ENCODE measurements at regions not wholly inside any gene's neighbourhood (a gene's known extent, or its start where the extent isn't known, plus 50 kb on each side); places are given as distances from the start of the nearest gene placed in this dataset.
"Not testable (repeated sequence)": the region's sequence is repeated elsewhere in the genome, so short reads cannot be mapped to it uniquely, and the experiment has no call there.

DNA sequence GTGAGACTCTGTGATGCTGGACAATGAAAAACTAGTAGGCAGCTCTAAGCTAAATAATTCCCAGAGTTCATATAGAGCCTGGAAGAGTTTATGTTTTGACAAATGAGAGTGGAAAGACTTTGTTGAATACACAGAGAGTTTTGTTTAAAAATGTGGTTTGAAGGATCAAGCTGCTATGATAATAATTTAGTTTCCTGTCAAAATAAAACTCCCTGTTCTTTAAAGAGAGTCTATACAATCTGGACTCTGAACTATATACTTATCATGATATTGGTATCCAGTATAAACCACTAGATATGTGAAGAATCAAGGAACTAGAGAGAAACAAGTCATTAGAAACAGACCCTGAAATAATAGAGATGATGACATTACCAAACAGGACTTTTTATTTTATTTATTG, 158.6 kb downstream of the C4orf33 start:
- Histone ChIP-seq H3K4me1 (ENCODE audit: control insufficient read depth in 1 of 2, insufficient read depth in 2 of 2, low read length in 2 of 2) (no peaks in the 10 kb centered on the region), H3K27me3 (ENCODE audit: low read depth, low read length) (no peaks in the 10 kb centered on the region), H3K9me3 (ENCODE audit: control insufficient read depth in 1 of 2, low read length in 2 of 2) (no peaks in the 10 kb centered on the region), H3K4me3 (ENCODE audit: low read depth in 1 of 2, low read length in 2 of 2) (no peak overlapping the region), H3K36me3 (ENCODE audit: control insufficient read depth in 1 of 2, insufficient read depth in 2 of 2, low read length in 2 of 2) (no peaks in the 10 kb centered on the region), H3K27ac (ENCODE audit: low read length) (no peak overlapping the region)

DNA sequence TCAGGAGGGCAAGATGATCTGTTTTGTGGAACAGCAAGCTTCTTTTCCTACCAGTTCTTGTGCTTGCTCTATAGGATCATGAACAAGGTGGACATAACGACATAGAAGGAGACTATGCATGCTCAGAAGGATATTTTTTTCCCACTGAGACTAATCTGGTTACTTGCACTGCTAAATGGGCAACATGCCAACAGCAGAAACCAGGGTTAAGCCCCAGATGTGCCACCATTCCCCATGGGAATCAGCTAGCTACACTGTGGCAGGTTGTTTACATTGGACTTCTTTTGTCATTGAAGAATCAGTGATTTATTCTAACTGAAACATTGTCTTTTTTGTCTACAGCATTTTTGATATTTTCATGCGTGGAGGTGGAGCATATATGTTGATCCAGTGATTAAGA, 165.6 kb downstream of the C4orf33 start:
- H3K4me1 ChIP-seq (ENCODE audit: control insufficient read depth in 1 of 2, insufficient read depth in 2 of 2, low read length in 2 of 2): peaks cover 0 to 6% of the 10 kb centered on the region in 2 donors

DNA sequence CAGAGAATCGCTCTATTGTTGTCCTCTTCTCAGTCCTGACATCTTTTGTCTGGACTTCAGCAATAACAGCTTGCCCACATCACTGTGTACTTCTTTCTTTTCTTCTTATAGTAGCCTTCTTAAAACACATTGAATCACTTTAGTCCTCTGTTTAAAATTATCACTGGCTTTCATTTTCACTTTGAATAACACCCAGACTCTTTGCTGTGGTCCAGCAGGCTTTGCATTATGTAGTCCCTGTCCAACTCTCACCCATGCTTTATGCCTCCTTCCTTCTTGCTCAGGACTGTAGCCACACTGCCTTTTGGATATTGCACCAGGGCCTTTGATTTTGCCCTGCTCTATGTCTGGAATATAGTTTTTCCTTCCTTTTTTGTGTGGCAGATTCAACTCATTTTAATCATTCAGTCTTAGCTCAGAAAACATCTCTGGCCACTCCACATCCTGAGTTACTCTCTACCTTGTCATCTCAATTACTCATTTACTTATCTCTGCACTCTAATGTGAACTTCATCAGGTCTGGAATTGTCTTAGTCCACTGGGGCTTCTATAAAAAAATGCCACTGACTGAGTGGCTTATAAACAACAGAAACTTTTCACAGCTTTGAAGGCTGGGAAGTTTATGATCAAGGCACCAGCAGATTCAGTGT, 168.2 kb downstream of the C4orf33 start:
- H3K4me1 ChIP-seq (ENCODE audit: control insufficient read depth in 1 of 2, insufficient read depth in 2 of 2, low read length in 2 of 2): peaks cover 0 to 6% of the 10 kb centered on the region in 2 donors
- H3K4me3 ChIP-seq (ENCODE audit: low read depth in 1 of 2, low read length in 2 of 2): no peak overlapping the region
- no peaks in the 10 kb centered on the region for H3K27me3 ChIP-seq (ENCODE audit: low read depth, low read length)
- H3K27ac ChIP-seq (ENCODE audit: low read length): no peak overlapping the region
- H3K9me3 ChIP-seq (ENCODE audit: control insufficient read depth in 1 of 2, low read length in 2 of 2): no peaks in the 10 kb centered on the region
- H3K36me3 ChIP-seq (ENCODE audit: control insufficient read depth in 1 of 2, insufficient read depth in 2 of 2, low read length in 2 of 2): no peaks in the 10 kb centered on the region

More for the DNA sequence above, 165.6 kb downstream of the C4orf33 start:
- H3K9me3 ChIP-seq (ENCODE audit: control insufficient read depth in 1 of 2, low read length in 2 of 2): no peaks in the 10 kb centered on the region
- H3K27ac ChIP-seq (ENCODE audit: low read length): no peak overlapping the region
- H3K27me3 ChIP-seq (ENCODE audit: low read depth, low read length): no peaks in the 10 kb centered on the region
- H3K36me3 ChIP-seq (ENCODE audit: control insufficient read depth in 1 of 2, insufficient read depth in 2 of 2, low read length in 2 of 2): no peaks in the 10 kb centered on the region
- H3K4me3 ChIP-seq (ENCODE audit: low read depth in 1 of 2, low read length in 2 of 2): no peak overlapping the region

DNA sequence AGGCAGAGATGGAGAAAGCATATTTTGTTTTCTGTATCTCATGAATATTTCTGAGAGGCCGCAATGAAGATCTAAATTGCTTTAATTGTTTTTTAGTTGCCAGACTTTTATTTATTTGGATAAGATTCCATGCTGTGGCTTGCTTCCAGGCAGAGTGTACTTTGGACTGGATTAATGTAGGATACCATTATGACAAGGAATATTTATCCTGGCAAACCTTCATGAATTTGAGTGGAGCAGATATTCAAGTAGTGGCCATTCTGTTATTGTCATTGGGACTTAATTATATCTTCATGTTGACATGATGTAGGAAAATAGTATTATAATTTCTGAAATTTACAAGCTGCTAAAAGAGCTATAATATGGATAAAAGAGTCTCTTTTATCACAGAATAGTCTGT, 182.9 kb downstream of the C4orf33 start:
- no peak overlapping the region for H3K4me3 ChIP-seq (ENCODE audit: low read depth in 1 of 2, low read length in 2 of 2)
- no peaks in the 10 kb centered on the region for H3K36me3 ChIP-seq (ENCODE audit: control insufficient read depth in 1 of 2, insufficient read depth in 2 of 2, low read length in 2 of 2)
- no peaks in the 10 kb centered on the region for H3K4me1 ChIP-seq (ENCODE audit: control insufficient read depth in 1 of 2, insufficient read depth in 2 of 2, low read length in 2 of 2)
- H3K9me3 ChIP-seq (ENCODE audit: control insufficient read depth in 1 of 2, low read length in 2 of 2): no peaks in the 10 kb centered on the region
- no peak overlapping the region for H3K27ac ChIP-seq (ENCODE audit: low read length)
- no peaks in the 10 kb centered on the region for H3K27me3 ChIP-seq (ENCODE audit: low read depth, low read length)

DNA sequence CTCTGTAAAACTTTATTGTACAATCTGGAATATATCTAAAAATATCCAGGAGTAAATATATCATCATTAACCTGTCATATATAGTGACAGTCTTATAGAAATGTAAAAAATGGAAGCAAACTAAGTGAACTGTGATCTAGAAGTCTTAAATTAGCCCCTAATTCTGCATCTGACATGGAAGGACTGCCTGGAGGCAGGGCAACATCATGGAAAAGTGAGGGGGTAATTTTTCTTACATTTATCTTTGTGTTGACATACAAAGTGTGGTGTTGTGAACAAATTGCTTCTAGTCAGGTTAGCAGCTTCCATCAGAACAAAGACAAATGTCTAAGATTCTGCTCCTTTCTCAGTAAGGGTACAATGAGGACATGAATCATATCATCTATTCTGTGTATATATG, 186.3 kb downstream of the C4orf33 start:
- H3K27ac ChIP-seq (ENCODE audit: low read length): no peak overlapping the region
- H3K36me3 ChIP-seq (ENCODE audit: control insufficient read depth in 1 of 2, insufficient read depth in 2 of 2, low read length in 2 of 2): no peaks in the 10 kb centered on the region
- H3K27me3 ChIP-seq (ENCODE audit: low read depth, low read length): no peaks in the 10 kb centered on the region
- H3K4me3 ChIP-seq (ENCODE audit: low read depth in 1 of 2, low read length in 2 of 2): no peak overlapping the region
- no peaks in the 10 kb centered on the region for H3K4me1 ChIP-seq (ENCODE audit: control insufficient read depth in 1 of 2, insufficient read depth in 2 of 2, low read length in 2 of 2)
- no peaks in the 10 kb centered on the region for H3K9me3 ChIP-seq (ENCODE audit: control insufficient read depth in 1 of 2, low read length in 2 of 2)

DNA sequence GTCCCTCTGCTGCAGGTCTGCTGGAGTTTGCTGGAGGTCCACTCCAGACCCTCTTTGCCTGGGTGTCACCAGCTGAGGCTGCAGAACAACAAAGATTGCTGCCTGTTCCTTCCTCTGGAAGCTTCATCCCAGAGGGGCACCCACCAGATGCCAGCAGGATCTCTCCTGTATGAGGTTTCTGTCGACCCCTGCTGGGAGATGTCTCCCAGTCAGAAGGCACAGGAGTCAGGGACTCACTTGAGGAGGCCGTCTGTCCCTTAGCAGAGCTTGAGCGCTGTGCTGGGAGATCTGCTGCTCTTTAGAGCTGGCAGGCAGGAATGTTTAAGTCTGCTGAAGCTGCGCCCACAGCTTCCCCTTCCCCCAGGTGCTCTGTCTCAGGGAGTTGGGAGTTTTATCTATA, 196.2 kb downstream of the C4orf33 start:
- H3K27ac ChIP-seq (ENCODE audit: low read length); H3K9me3 ChIP-seq (ENCODE audit: control insufficient read depth in 1 of 2, low read length in 2 of 2); H3K4me1 ChIP-seq (ENCODE audit: control insufficient read depth in 1 of 2, insufficient read depth in 2 of 2, low read length in 2 of 2); H3K4me3 ChIP-seq (ENCODE audit: low read depth in 1 of 2, low read length in 2 of 2); H3K27me3 ChIP-seq (ENCODE audit: low read depth, low read length); H3K36me3 ChIP-seq (ENCODE audit: control insufficient read depth in 1 of 2, insufficient read depth in 2 of 2, low read length in 2 of 2): not testable (repeated sequence)

DNA sequence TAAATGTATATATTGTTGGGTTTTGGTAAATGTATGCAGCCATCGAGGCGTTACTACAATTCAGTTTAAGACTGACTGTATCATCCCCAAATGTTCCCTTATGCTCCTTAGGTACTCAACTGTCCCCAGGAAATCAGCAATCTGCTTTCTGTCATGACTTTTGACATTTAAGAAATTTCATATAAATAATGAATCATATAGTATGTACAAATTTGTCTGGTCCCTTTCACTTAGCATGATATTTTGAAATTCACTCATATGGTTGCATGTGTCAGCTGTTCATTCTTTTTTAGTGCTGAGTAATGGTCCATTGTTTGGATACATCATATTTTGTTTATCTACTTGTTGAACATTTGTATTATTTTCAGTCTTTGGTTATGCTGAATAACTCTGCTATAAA, 218.8 kb downstream of the C4orf33 start:
- Histone ChIP-seq H3K4me3 (ENCODE audit: low read depth in 1 of 2, low read length in 2 of 2) (no peak overlapping the region), H3K9me3 (ENCODE audit: control insufficient read depth in 1 of 2, low read length in 2 of 2) (no peaks in the 10 kb centered on the region), H3K27ac (ENCODE audit: low read length) (no peak overlapping the region), H3K36me3 (ENCODE audit: control insufficient read depth in 1 of 2, insufficient read depth in 2 of 2, low read length in 2 of 2) (no peaks in the 10 kb centered on the region), H3K27me3 (ENCODE audit: low read depth, low read length) (no peaks in the 10 kb centered on the region), H3K4me1 (ENCODE audit: control insufficient read depth in 1 of 2, insufficient read depth in 2 of 2, low read length in 2 of 2) (no peaks in the 10 kb centered on the region)

DNA sequence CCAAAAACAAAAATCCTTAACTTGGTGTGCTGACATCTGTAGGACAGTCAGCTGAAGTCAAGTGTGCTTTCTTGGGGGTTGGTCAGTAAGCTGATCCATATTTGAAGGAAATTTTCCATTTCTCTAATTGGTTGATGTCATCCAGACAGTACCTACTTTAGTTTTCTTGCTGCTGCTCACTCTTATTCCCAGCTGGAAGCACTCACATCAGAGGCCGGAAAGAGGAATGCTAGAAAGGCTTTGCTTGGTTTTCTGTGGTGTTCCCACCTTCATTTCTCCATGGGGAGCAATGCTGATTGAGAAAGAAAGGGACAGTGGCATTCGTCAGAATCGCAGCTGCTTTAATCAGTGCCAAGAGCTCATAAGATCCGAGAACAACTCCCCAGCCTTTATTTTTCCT, 227.0 kb downstream of the C4orf33 start:
- no peaks in the 10 kb centered on the region for H3K36me3 ChIP-seq (ENCODE audit: control insufficient read depth in 1 of 2, insufficient read depth in 2 of 2, low read length in 2 of 2)
- H3K27me3 ChIP-seq (ENCODE audit: low read depth, low read length): no peaks in the 10 kb centered on the region
- no peak overlapping the region for H3K4me3 ChIP-seq (ENCODE audit: low read depth in 1 of 2, low read length in 2 of 2)
- peaks cover 0 to 6% of the 10 kb centered on the region in 2 donors for H3K4me1 ChIP-seq (ENCODE audit: control insufficient read depth in 1 of 2, insufficient read depth in 2 of 2, low read length in 2 of 2)
- H3K9me3 ChIP-seq (ENCODE audit: control insufficient read depth in 1 of 2, low read length in 2 of 2): no peaks in the 10 kb centered on the region
- no peak overlapping the region for H3K27ac ChIP-seq (ENCODE audit: low read length)

DNA sequence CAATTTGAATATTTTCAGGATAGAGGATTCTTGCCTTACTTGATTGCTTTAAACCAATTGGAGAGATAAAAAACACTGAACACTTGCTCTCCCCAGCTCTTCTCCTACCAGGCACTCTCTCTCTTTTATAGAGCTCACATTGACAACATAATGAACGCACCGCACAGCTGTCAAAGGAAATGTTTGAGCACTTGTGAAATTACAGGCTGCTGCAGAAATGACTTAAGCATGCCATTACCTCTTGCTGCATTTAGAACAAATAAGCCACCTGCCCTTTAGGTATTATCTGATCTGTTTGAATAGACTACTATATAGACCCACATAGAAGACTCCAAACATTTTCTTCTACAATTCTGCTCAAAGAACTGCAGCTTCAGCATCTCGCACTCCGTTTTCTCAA, 227.7 kb downstream of the C4orf33 start:
- no peak overlapping the region for H3K27ac ChIP-seq (ENCODE audit: low read length)
- H3K4me1 ChIP-seq (ENCODE audit: control insufficient read depth in 1 of 2, insufficient read depth in 2 of 2, low read length in 2 of 2): peaks cover 0 to 6% of the 10 kb centered on the region in 2 donors
- no peaks in the 10 kb centered on the region for H3K36me3 ChIP-seq (ENCODE audit: control insufficient read depth in 1 of 2, insufficient read depth in 2 of 2, low read length in 2 of 2)
- H3K27me3 ChIP-seq (ENCODE audit: low read depth, low read length): no peaks in the 10 kb centered on the region
- H3K9me3 ChIP-seq (ENCODE audit: control insufficient read depth in 1 of 2, low read length in 2 of 2): no peaks in the 10 kb centered on the region
- no peak overlapping the region for H3K4me3 ChIP-seq (ENCODE audit: low read depth in 1 of 2, low read length in 2 of 2)

DNA sequence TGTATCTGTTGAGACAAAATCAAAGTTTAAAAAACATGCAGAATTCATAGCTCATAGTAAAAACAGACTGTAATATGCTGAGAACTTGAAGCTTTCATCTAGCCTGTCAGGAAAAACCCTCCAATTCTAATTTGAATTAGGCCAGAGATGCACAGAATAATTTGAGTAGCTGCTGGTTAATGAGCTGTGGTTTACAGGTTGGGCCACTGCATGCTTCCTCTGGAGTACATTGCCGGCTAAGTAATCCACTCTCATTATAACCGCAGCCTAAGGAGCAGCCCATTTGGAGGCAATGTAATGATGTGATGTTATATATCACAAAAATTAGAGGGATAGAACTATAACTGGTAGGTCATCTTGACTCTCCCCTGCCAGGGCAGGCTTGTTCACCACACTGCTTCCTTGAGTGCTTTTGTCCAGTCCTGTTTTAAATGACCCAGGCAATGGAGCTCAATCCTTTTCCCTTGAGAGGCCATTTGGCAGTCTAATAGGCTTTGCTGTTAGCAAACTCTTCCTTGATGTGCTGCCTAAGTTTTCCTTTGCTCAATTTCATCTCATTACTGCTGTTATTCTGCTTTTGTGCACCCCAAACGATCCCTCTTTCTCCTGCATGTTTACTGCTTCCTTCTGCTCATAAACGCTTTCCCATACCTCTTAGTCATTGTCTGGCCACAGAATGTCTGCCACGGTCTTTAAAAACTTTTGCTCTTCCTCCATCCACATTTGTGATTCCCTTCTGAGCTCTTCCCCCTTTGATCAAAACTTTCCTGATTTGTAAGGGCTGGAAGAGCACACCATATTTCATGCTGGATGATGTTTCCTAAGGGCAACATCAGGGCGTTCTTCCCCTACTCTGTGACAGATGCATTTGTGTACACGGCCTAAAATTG, 230.9 kb downstream of the C4orf33 start:
- H3K4me3 ChIP-seq (ENCODE audit: low read depth in 1 of 2, low read length in 2 of 2): no peak overlapping the region
- no peaks in the 10 kb centered on the region for H3K36me3 ChIP-seq (ENCODE audit: control insufficient read depth in 1 of 2, insufficient read depth in 2 of 2, low read length in 2 of 2)
- H3K27ac ChIP-seq (ENCODE audit: low read length): peak overlapping the region; percentile 34
- no peaks in the 10 kb centered on the region for H3K27me3 ChIP-seq (ENCODE audit: low read depth, low read length)
- peaks cover 0 to 6% of the 10 kb centered on the region in 2 donors for H3K4me1 ChIP-seq (ENCODE audit: control insufficient read depth in 1 of 2, insufficient read depth in 2 of 2, low read length in 2 of 2)
- no peaks in the 10 kb centered on the region for H3K9me3 ChIP-seq (ENCODE audit: control insufficient read depth in 1 of 2, low read length in 2 of 2)

DNA sequence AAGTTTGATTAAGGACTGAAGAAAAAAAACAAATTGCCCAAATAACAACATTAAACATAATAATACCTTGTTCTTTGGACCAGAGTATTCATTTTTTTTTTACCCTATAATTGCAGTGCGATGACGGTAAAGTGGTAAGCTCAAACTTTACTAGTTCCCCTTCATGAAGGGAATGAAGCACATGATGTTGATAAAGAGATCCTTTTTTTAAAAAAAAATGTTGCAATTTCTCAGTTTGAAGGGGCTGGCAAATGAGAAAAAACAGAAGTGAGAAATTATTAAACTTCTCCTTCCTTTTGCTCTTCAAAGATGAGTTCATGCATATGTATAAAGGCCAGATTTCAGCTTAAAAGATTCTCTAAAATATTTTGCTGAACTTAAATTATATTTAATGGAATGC, 231.7 kb downstream of the C4orf33 start:
- Histone ChIP-seq H3K27ac (ENCODE audit: low read length) (peak overlapping the region; percentile 34), H3K4me3 (ENCODE audit: low read depth in 1 of 2, low read length in 2 of 2) (no peak overlapping the region), H3K4me1 (ENCODE audit: control insufficient read depth in 1 of 2, insufficient read depth in 2 of 2, low read length in 2 of 2) (peaks cover 0 to 6% of the 10 kb centered on the region in 2 donors), H3K9me3 (ENCODE audit: control insufficient read depth in 1 of 2, low read length in 2 of 2) (no peaks in the 10 kb centered on the region), H3K36me3 (ENCODE audit: control insufficient read depth in 1 of 2, insufficient read depth in 2 of 2, low read length in 2 of 2) (no peaks in the 10 kb centered on the region), H3K27me3 (ENCODE audit: low read depth, low read length) (no peaks in the 10 kb centered on the region)
